Body of pancreas (tissue), 4 donors: ENCODE measurements at regions not wholly inside any gene's neighbourhood (a gene's known extent, or its start where the extent isn't known, plus 50 kb on each side); places are given as distances from the start of the nearest gene placed in this dataset.
A peak's percentile ranks its signal among the peaks of the same experiment; 100 is the strongest.

Experiments
- ATAC-seq: fragments of 150-250 bp; one replicate; pipeline ENCODE4 v1.9.1; 2016
- DNase-seq, 4 donors: peaks; one replicate each; pipeline ENCODE4 v3.0.0-alpha.2; 2019
- H3K27ac ChIP-seq, 4 donors: fragments of 200-600 bp; sonication (generic); 1 replicate in 3 of 4; 2 replicates in 1 of 4; pipeline versions ENCODE4 v1.5.1 to v1.6.1; 2016 to 2019; ENCODE audit warnings: mild to moderate bottlenecking in 1 of 4, mixed read lengths in 1 of 4, moderate library complexity in 1 of 4
- H3K27me3 ChIP-seq, 2 donors: fragments of 200-600 bp; sonication (generic); one replicate each; pipeline ENCODE4 v1.6.0; 2016; ENCODE audit warnings: mild to moderate bottlenecking in 1 of 2
- H3K36me3 ChIP-seq, 2 donors: fragments of 200-600 bp; sonication (generic); replicated peaks in 1 of 2; 2 replicates each; pipeline ENCODE4 v1.5.1; 2016; ENCODE audit warnings: low read depth in 2 of 2; ENCODE audit not compliant: insufficient read depth in 1 of 2
- H3K4me1 ChIP-seq: fragments of 200-600 bp; sonication (generic); one replicate; pipeline ENCODE4 v1.6.0; 2016
- H3K4me3 ChIP-seq, 2 donors: fragments of 200-600 bp; sonication (generic); 1 replicate in 1 of 2; 2 replicates in 1 of 2; pipeline ENCODE4 v1.5.1; 2016 to 2019
- H3K9me3 ChIP-seq, 3 donors: fragments of 200-600 bp; sonication (generic); 1 replicate in 2 of 3; 2 replicates in 1 of 3; pipeline ENCODE4 v1.5.1; 2016
- POLR2A ChIP-seq, 3 donors: fragments of 450-650 bp; IDR thresholded peaks; one replicate each; pipeline ENCODE4 v1.6.1; 2016; ENCODE audit warnings: antibody characterized with exemption in 3 of 3, mild to moderate bottlenecking in 2 of 3
- WGBS, 2 donors: methylation state at CpG; one replicate each; pipeline ENCODE4 v1.1.5; 2017; 5-methylcytosine and 5-hydroxymethylcytosine counted together
- intact Hi-C: fragments of 100-400 bp; cut with DNase I; formaldehyde crosslinking; loops from one replicate; pipeline ENCODE4 v1.15.1; 2023
- TF ChIP-seq, protein P1 (sequence below), 7 experiments: fragments of 450-650 bp in 4 of 7; fragments of 200-600 bp in 3 of 7; sonication (generic) in 3 of 7; IDR thresholded peaks; one replicate each; pipeline ENCODE4 v1.5.1; 2016 to 2019; ENCODE audit warnings: antibody characterized with exemption in 7 of 7

DNA sequence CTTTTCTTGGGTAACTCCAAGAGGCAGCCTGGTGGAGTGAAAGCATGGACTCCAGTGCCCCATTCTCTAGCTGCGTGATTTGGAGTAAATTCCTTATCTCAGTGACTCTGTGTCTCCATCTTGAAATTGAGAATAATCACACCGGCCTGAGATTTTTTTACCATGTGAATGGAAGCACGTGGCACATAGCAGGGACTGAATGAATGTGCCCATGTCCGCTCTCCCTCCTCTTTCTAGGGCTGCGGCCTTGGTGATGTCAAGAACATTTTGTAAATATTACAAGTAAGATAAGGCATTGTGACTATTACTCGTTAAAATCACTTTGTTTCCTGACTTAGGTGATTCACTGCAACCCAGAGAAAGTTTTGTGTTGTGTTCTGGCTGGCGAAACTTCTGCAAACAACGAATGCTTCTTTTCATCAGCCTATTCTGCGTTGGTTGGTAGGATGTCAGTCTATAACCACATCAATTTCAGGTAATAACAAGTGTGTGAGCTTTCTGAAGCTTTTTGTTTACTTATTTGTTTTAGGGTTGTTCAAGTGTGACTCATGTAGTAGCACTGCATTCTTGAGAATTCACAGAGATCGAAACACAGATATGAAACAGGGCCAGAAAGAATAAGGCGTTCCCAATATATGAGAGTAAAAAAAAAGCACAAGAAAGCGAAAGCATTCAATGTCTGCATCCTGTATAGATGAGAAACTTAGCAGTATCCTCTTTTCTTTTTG is 135.7 kb upstream of the SLC45A1 start:
- H3K27ac ChIP-seq: peak overlapping the region; percentile 82 to 94 (median 90)
- ATAC-seq: peak; percentile 98
- peaks cover 46% of the 10 kb centered on the region for H3K4me1 ChIP-seq
- intact Hi-C loops: no loop called here
- peak; percentile 84 to 96 (median 90) for DNase-seq
- H3K9me3 ChIP-seq: no peaks in the 10 kb centered on the region
- no peak overlapping the region for H3K4me3 ChIP-seq
- TF ChIP-seq, protein P1, sequence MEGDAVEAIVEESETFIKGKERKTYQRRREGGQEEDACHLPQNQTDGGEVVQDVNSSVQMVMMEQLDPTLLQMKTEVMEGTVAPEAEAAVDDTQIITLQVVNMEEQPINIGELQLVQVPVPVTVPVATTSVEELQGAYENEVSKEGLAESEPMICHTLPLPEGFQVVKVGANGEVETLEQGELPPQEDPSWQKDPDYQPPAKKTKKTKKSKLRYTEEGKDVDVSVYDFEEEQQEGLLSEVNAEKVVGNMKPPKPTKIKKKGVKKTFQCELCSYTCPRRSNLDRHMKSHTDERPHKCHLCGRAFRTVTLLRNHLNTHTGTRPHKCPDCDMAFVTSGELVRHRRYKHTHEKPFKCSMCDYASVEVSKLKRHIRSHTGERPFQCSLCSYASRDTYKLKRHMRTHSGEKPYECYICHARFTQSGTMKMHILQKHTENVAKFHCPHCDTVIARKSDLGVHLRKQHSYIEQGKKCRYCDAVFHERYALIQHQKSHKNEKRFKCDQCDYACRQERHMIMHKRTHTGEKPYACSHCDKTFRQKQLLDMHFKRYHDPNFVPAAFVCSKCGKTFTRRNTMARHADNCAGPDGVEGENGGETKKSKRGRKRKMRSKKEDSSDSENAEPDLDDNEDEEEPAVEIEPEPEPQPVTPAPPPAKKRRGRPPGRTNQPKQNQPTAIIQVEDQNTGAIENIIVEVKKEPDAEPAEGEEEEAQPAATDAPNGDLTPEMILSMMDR (IDR thresholded peaks at IDR 0.05): no peak
- TF ChIP-seq POLR2A (IDR thresholded peaks at IDR 0.05): peak in 2 of 3 donors; percentile 62 to 63
- no peaks in the 10 kb centered on the region for H3K36me3 ChIP-seq
- 15 to 17% methylated on average over 12 of the region's 12 CpGs for WGBS, 2 donors
- H3K27me3 ChIP-seq: no peaks in the 10 kb centered on the region

GRCh38 chr1:8179132-8179793 is 138.7 kb upstream of the SLC45A1 start:
- intact Hi-C loops: no loop called here
- no peaks in the 10 kb centered on the region for H3K36me3 ChIP-seq
- peaks cover 44% of the 10 kb centered on the region for H3K4me1 ChIP-seq
- no peaks in the 10 kb centered on the region for H3K27me3 ChIP-seq
- DNase-seq: no peak
- no peak overlapping the region for H3K27ac ChIP-seq
- TF ChIP-seq, protein P1 (IDR thresholded peaks at IDR 0.05): no peak
- TF ChIP-seq POLR2A (IDR thresholded peaks at IDR 0.05): no peak
- no peak for ATAC-seq
- no peaks in the 10 kb centered on the region for H3K9me3 ChIP-seq
- WGBS, 2 donors: 93 to 100% methylated on average over 1 of the region's 1 CpG
- no peak overlapping the region for H3K4me3 ChIP-seq

DNA sequence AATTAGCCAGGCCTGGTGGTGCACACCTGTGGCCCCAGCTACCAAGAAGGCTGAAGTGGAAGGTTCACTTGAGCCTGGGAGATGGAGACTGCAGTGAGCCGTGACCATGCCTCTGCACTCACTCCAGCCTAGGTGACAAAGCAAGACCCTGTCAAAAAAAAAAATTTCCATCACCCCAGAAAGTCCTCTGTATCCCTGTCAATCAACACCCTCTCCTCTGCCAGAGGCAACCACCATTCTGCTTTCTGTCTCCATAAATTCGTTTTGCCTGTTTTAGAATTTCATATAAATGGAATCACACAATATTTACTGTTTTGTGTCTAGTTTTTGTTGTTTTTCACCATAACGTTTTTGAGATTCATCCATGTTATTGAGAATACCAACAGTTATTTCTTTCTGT is 141.6 kb upstream of the SLC45A1 start:
- Histone ChIP-seq H3K36me3 (no peaks in the 10 kb centered on the region), H3K9me3 (no peaks in the 10 kb centered on the region), H3K4me1 (peaks cover 25% of the 10 kb centered on the region), H3K4me3 (no peak overlapping the region), H3K27me3 (no peaks in the 10 kb centered on the region), H3K27ac (no peak overlapping the region)
- DNase-seq (no peak), ATAC-seq (no peak)
- WGBS, 2 donors: 72 to 81% methylated on average over 3 of the region's 3 CpGs
- intact Hi-C loops: no loop called here
- TF ChIP-seq, protein P1 (IDR thresholded peaks at IDR 0.05): no peak
- TF ChIP-seq POLR2A (IDR thresholded peaks at IDR 0.05): no peak

GRCh38 chr1:8174807-8175206 is 143.1 kb upstream of the SLC45A1 start:
- TF ChIP-seq, protein P1 (IDR thresholded peaks at IDR 0.05): no peak
- no peak for TF ChIP-seq POLR2A (IDR thresholded peaks at IDR 0.05)
- Histone ChIP-seq H3K9me3 (no peaks in the 10 kb centered on the region), H3K27me3 (no peaks in the 10 kb centered on the region), H3K4me3 (no peak overlapping the region), H3K27ac (peak overlapping the region; percentile 61 to 80 (median 73)), H3K36me3 (no peaks in the 10 kb centered on the region), H3K4me1 (peaks cover 32% of the 10 kb centered on the region)
- peak; percentile 49 for ATAC-seq
- 63 to 73% methylated on average over 5 of the region's 5 CpGs for WGBS, 2 donors
- intact Hi-C loops: no loop called here
- DNase-seq: peak; percentile 35 to 76 (median 52)
